Suprapubic skin (tissue), 4 donors: ENCODE measurements at regions not wholly inside any gene's neighbourhood (a gene's known extent, or its start where the extent isn't known, plus 50 kb on each side); places are given as distances from the start of the nearest gene placed in this dataset.

Experiments used
- DNase-seq, 2 donors: peaks; one replicate each; pipeline ENCODE4 v3.0.0-alpha.2; 2019; ENCODE audit warnings: low spot score in 2 of 2
- H3K27ac ChIP-seq: fragments of 200-600 bp; sonication (generic); one replicate; pipeline ENCODE4 v1.5.1; 2019
- H3K27me3 ChIP-seq: fragments of 200-600 bp; sonication (generic); one replicate; pipeline ENCODE4 v1.5.1; 2019
- H3K36me3 ChIP-seq: fragments of 200-600 bp; sonication (generic); one replicate; pipeline ENCODE4 v1.5.1; 2019
- H3K4me1 ChIP-seq: fragments of 200-600 bp; sonication (generic); one replicate; pipeline ENCODE4 v1.5.1; 2019
- H3K4me3 ChIP-seq: fragments of 200-600 bp; sonication (generic); one replicate; pipeline ENCODE4 v1.5.1; 2019; ENCODE audit warnings: mild to moderate bottlenecking
- H3K9me3 ChIP-seq: fragments of 200-600 bp; sonication (generic); one replicate; pipeline ENCODE4 v1.5.1; 2019
- EP300 ChIP-seq: sonication (generic); formaldehyde crosslinking; IDR thresholded peaks from one replicate; pipeline ENCODE4 v1.6.1; 2017; ENCODE audit warnings: antibody characterized with exemption
- POLR2A ChIP-seq, 2 donors: fragments of 450-650 bp; IDR thresholded peaks; one replicate each; pipeline ENCODE4 v1.6.1; 2017; ENCODE audit warnings: antibody characterized with exemption in 2 of 2, mild to moderate bottlenecking in 2 of 2, moderate library complexity in 2 of 2
- POLR2AphosphoS5 ChIP-seq, 3 donors: sonication (generic); formaldehyde crosslinking; IDR thresholded peaks; one replicate each; pipeline ENCODE4 v1.6.1; 2017; ENCODE audit warnings: antibody characterized with exemption in 3 of 3
- WGBS: methylation state at CpG from one replicate; pipeline ENCODE4 v1.1.5; 2018; 5-methylcytosine and 5-hydroxymethylcytosine counted together
- TF ChIP-seq, protein P1 (sequence below), 2 donors: fragments of 200-600 bp in 1 of 2; fragments of 450-650 bp in 1 of 2; sonication (generic) in 1 of 2; IDR thresholded peaks; one replicate each; pipeline ENCODE4 v1.5.1; 2016 to 2019; ENCODE audit warnings: antibody characterized with exemption in 2 of 2, mild to moderate bottlenecking in 1 of 2, moderate library complexity in 1 of 2

DNA sequence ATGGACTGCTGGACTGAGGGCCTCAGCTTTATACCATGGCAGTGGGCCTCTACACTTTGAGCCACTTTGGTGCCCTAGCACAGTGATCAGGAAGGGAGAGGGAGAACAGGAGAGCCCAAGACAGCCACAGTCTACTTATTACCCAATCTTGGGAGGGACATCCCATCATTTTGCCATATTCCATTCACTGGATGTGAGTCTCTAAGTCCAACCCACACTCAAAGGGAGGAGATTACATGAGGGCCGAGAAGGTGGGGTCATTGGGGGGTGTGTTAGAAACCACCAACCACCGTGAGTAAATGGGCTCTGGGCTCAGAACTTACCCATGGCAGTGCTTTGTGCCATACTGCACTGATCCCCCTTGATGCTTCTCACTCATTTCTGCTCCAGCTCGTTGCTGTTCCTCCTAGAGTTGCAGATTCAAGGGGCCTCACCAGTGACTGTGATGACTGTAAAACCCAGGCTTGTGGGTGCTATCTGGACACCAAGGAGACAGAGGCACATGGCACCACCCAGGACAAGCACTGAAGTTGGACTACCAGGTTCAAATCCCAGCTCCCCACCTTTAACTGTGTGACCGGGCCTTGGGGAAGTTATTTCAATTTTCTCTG lies 97.6 kb upstream of the RAB6C start:
- DNase-seq, result peak in 1 of 2 donors; percentile 53
- 87% methylated on average over 4 of the region's 4 CpGs for WGBS
- Histone ChIP-seq H3K27ac (no peak overlapping the region), H3K27me3 (no peaks in the 10 kb centered on the region), H3K36me3 (no peaks in the 10 kb centered on the region), H3K4me3 (no peak overlapping the region), H3K9me3 (no peaks in the 10 kb centered on the region), H3K4me1 (peaks cover 6% of the 10 kb centered on the region)
- TF ChIP-seq POLR2AphosphoS5 (IDR thresholded peaks at IDR 0.05), result no peak
- TF ChIP-seq EP300, result no peak
- TF ChIP-seq, protein P1, sequence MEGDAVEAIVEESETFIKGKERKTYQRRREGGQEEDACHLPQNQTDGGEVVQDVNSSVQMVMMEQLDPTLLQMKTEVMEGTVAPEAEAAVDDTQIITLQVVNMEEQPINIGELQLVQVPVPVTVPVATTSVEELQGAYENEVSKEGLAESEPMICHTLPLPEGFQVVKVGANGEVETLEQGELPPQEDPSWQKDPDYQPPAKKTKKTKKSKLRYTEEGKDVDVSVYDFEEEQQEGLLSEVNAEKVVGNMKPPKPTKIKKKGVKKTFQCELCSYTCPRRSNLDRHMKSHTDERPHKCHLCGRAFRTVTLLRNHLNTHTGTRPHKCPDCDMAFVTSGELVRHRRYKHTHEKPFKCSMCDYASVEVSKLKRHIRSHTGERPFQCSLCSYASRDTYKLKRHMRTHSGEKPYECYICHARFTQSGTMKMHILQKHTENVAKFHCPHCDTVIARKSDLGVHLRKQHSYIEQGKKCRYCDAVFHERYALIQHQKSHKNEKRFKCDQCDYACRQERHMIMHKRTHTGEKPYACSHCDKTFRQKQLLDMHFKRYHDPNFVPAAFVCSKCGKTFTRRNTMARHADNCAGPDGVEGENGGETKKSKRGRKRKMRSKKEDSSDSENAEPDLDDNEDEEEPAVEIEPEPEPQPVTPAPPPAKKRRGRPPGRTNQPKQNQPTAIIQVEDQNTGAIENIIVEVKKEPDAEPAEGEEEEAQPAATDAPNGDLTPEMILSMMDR (IDR thresholded peaks at IDR 0.05), result no peak
- TF ChIP-seq POLR2A (IDR thresholded peaks at IDR 0.05), result no peak

DNA sequence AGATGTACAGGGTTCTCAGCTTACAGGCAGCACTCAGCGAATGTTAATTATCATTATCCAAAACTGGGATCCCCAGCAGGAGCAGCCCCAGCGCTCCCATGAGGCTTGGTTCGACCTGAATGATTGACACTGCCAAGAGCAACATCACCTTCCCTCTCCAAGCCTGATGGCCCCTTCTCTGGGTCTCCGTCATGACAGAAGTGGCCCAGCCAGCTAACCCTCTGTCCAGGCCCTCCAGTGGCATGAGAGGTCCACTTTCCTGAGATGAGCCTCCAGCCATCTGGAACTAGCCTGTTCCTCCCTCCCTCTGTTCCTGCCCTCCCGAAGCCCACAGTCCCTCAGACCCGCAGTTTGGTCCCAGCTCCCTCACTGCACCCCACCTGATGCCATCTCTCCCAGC lies 97.0 kb upstream of the RAB6C start:
- peak in 1 of 2 donors; percentile 69 for DNase-seq
- TF ChIP-seq, protein P1 (IDR thresholded peaks at IDR 0.05), result no peak
- no peak for TF ChIP-seq EP300
- TF ChIP-seq POLR2A (IDR thresholded peaks at IDR 0.05), result no peak
- no peak for TF ChIP-seq POLR2AphosphoS5 (IDR thresholded peaks at IDR 0.05)
- Histone ChIP-seq H3K27me3 (no peaks in the 10 kb centered on the region), H3K9me3 (no peaks in the 10 kb centered on the region), H3K36me3 (no peaks in the 10 kb centered on the region), H3K27ac (no peak overlapping the region), H3K4me1 (peaks cover 4% of the 10 kb centered on the region), H3K4me3 (no peak overlapping the region)
- 91% methylated on average over 6 of the region's 6 CpGs for WGBS

GRCh38 chr2:129883121-129883520 lies 96.3 kb upstream of the RAB6C start:
- Histone ChIP-seq H3K27me3 (no peaks in the 10 kb centered on the region), H3K36me3 (no peaks in the 10 kb centered on the region), H3K4me1 (peaks cover under 1% of the 10 kb centered on the region), H3K4me3 (no peak overlapping the region), H3K27ac (no peak overlapping the region), H3K9me3 (no peaks in the 10 kb centered on the region)
- peak in 1 of 2 donors; percentile 34 for DNase-seq
- no peak for TF ChIP-seq POLR2AphosphoS5 (IDR thresholded peaks at IDR 0.05)
- TF ChIP-seq POLR2A (IDR thresholded peaks at IDR 0.05), result no peak
- TF ChIP-seq EP300, result no peak
- TF ChIP-seq, protein P1 (IDR thresholded peaks at IDR 0.05), result no peak
- no CpG with 5 or more reads among the region's 3 CpGs for WGBS

DNA sequence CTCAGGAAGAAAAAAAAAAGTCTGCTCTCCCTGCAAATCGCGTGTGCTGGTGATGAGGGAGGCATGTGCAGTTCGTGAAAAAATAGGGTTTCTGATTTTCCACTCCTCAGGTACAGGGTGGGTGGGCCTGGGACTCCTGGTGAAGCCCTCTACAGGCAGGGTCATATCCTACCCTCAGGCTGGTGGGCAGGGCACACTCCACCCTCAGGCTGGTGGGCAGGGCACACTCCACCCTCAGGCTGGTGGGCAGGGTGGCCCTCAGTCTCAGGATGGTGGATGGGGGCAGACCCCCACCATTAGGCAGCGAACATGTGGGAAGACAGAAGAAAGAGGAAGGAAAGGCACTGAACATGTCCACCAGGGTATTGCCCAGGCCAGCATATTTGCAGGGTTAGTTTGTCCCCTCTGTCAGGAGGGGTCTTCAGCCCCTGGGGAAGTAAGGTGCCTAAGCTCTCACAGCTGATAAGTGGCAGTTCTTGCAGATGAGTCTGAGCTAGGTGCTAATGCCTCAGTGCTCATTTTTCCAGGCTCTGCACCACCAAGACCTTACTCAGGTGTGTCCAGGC lies 95.2 kb upstream of the RAB6C start:
- Histone ChIP-seq H3K36me3 (no peaks in the 10 kb centered on the region), H3K27me3 (no peaks in the 10 kb centered on the region), H3K4me1 (no peaks in the 10 kb centered on the region), H3K27ac (no peak overlapping the region), H3K4me3 (no peak overlapping the region), H3K9me3 (no peaks in the 10 kb centered on the region)
- peak in 1 of 2 donors; percentile 50 for DNase-seq
- TF ChIP-seq EP300, result no peak
- TF ChIP-seq, protein P1 (IDR thresholded peaks at IDR 0.05), result no peak
- no peak for TF ChIP-seq POLR2A (IDR thresholded peaks at IDR 0.05)
- no peak for TF ChIP-seq POLR2AphosphoS5 (IDR thresholded peaks at IDR 0.05)
- WGBS, result 89% methylated on average over 3 of the region's 4 CpGs

GRCh38 chr2:129885735-129886134 lies 93.7 kb upstream of the RAB6C start:
- no peak for DNase-seq

More at GRCh38 chr2:129885735-129886134, 93.7 kb upstream of the RAB6C start:
- no peaks in the 10 kb centered on the region for H3K4me1 ChIP-seq
- H3K27me3 ChIP-seq, result no peaks in the 10 kb centered on the region
- WGBS, result 49% methylated on average over 5 of the region's 5 CpGs
- no peaks in the 10 kb centered on the region for H3K9me3 ChIP-seq
- H3K27ac ChIP-seq, result no peak overlapping the region
- no peaks in the 10 kb centered on the region for H3K36me3 ChIP-seq
- TF ChIP-seq, protein P1 (IDR thresholded peaks at IDR 0.05), result no peak
- TF ChIP-seq EP300 (no peak), POLR2A (IDR thresholded peaks at IDR 0.05) (no peak), POLR2AphosphoS5 (IDR thresholded peaks at IDR 0.05) (no peak)
- H3K4me3 ChIP-seq, result no peak overlapping the region
